Kidney epithelial cell (primary cell): ENCODE measurements at regions not wholly inside any gene's neighbourhood (a gene's known extent, or its start where the extent isn't known, plus 50 kb on each side); places are given as distances from the start of the nearest gene placed in this dataset.

Experiments used
- DNase-seq: peaks from one replicate; pipeline ENCODE4 v3.0.0-alpha.2; 2010; ENCODE audit warnings: low read depth
- H3K27me3 ChIP-seq: 2 replicates; pipeline ENCODE4 v1.6.0; 2011; ENCODE audit warnings: low read length; ENCODE audit not compliant: control insufficient read depth, insufficient read depth
- H3K36me3 ChIP-seq: 2 replicates; pipeline ENCODE4 v1.5.1; 2011; ENCODE audit warnings: low read length; ENCODE audit not compliant: control insufficient read depth, insufficient read depth
- H3K4me3 ChIP-seq: 2 replicates; pipeline ENCODE4 v1.5.1; 2011; ENCODE audit warnings: low read depth, mild to moderate bottlenecking, control low read depth, low read length
- TF ChIP-seq, protein P1 (sequence below): IDR thresholded peaks from 2 replicates; pipeline ENCODE4 v1.5.1; 2011; ENCODE audit warnings: mild to moderate bottlenecking, moderate library complexity, low read length, control low read depth, inconsistent platforms; ENCODE audit not compliant: insufficient read depth, poor library complexity, severe bottlenecking

- H3K27me3 ChIP-seq: no peaks in the 10 kb centered on the region
- TF ChIP-seq, protein P1, sequence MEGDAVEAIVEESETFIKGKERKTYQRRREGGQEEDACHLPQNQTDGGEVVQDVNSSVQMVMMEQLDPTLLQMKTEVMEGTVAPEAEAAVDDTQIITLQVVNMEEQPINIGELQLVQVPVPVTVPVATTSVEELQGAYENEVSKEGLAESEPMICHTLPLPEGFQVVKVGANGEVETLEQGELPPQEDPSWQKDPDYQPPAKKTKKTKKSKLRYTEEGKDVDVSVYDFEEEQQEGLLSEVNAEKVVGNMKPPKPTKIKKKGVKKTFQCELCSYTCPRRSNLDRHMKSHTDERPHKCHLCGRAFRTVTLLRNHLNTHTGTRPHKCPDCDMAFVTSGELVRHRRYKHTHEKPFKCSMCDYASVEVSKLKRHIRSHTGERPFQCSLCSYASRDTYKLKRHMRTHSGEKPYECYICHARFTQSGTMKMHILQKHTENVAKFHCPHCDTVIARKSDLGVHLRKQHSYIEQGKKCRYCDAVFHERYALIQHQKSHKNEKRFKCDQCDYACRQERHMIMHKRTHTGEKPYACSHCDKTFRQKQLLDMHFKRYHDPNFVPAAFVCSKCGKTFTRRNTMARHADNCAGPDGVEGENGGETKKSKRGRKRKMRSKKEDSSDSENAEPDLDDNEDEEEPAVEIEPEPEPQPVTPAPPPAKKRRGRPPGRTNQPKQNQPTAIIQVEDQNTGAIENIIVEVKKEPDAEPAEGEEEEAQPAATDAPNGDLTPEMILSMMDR: no peak
- H3K4me3 ChIP-seq: no peak overlapping the region
- no peak for DNase-seq
- H3K36me3 ChIP-seq: no peaks in the 10 kb centered on the region
These were observed 132.8 kb upstream of the SPATS2L start for GRCh38 chr2:200173691-200174090.

GRCh38 chr2:200174433-200175216 is 131.9 kb upstream of the SPATS2L start:
- TF ChIP-seq, protein P1: no peak
- DNase-seq: no peak

DNA sequence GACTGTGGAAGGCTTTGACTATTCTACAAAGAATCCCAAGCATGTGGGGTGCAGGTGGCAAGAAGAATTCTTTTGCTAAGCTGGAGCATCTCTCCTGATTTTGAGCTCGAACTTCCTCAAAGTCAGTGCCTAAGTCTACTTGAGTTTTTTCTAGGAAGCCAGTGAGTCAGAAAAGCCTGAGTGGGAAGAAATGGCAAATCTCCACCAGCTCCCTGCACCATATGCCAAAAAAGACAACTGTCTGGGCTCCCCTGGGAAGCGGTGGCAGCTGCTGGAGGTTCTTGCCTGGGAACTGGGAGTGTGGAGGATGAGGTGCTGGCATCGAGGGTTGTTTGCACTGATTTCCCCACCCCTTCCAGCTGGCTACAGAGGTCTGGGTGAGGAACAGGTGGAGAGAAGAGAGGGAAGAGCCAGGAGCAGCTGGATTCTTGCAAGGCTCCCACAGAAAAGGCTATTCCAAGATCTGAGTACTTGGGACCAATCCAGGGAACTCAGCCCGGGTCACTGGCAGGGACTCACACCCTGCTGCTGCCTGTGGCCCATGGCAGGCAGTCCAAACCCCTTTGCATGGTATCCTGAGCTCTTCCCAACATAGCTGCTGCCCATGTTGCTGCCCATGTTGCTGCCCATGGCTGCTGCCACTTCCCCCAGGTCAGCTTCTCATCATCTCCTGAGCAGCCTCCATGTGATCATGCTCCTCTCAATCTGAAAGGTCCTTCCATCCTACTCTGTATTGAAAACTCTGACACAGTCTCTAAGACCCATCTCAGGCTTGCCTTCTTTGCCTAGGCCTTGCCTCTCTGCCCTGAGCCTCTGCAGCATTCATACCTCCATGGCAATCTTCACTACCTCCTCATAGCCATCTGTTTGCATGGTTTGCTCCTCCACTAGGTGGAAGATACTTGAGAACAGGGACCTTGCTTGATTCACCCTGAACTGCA is 128.3 kb upstream of the SPATS2L start:
- no peak for DNase-seq
- TF ChIP-seq, protein P1: no peak
- Histone ChIP-seq H3K4me3 (no peak overlapping the region), H3K27me3 (no peaks in the 10 kb centered on the region), H3K36me3 (no peaks in the 10 kb centered on the region)

More at GRCh38 chr2:200174433-200175216, 131.9 kb upstream of the SPATS2L start:
- Histone ChIP-seq H3K36me3 (no peaks in the 10 kb centered on the region), H3K4me3 (no peak overlapping the region), H3K27me3 (no peaks in the 10 kb centered on the region)

DNA sequence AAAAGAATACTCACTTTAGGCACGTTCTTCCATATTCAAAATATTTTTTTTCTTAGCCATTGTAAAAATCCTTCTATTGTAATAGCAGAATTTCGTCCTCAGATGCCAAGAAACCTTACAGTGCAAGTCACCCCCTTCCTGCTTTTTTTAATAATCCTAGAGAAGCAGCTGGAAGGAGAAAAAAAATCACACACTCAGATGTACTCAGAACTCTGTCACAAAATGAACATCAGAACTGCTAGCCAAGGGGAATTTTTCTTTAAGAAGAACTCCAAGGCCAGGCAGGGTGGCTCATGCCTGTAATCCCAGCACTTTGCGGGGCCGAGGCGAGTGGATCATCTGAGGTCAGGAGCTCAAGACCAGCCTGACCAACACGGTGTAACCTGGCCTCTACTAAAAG is 127.3 kb upstream of the SPATS2L start:
- Histone ChIP-seq H3K27me3 (no peaks in the 10 kb centered on the region), H3K4me3 (no peak overlapping the region), H3K36me3 (no peaks in the 10 kb centered on the region)
- TF ChIP-seq, protein P1: no peak
- no peak for DNase-seq

GRCh38 chr2:200180943-200181342 is 125.5 kb upstream of the SPATS2L start:
- Histone ChIP-seq H3K4me3 (no peak overlapping the region), H3K27me3 (no peaks in the 10 kb centered on the region), H3K36me3 (no peaks in the 10 kb centered on the region)
- TF ChIP-seq, protein P1: no peak
- no peak for DNase-seq
